Inferior parietal cortex (tissue), 1 donor: ENCODE measurements at regions not wholly inside any gene's neighbourhood (a gene's known extent, or its start where the extent isn't known, plus 50 kb on each side); places are given as distances from the start of the nearest gene placed in this dataset.
A peak's percentile ranks its signal among the peaks of the same experiment; 100 is the strongest.

Experiments used
- DNase-seq: peaks from one replicate; pipeline ENCODE4 v3.0.0-alpha.2; 2016; ENCODE audit errors: extremely low spot score

- no peak for DNase-seq
Observed at GRCh38 chr4:180860089-180860720, 1383.0 kb upstream of the TENM3 start.

DNA sequence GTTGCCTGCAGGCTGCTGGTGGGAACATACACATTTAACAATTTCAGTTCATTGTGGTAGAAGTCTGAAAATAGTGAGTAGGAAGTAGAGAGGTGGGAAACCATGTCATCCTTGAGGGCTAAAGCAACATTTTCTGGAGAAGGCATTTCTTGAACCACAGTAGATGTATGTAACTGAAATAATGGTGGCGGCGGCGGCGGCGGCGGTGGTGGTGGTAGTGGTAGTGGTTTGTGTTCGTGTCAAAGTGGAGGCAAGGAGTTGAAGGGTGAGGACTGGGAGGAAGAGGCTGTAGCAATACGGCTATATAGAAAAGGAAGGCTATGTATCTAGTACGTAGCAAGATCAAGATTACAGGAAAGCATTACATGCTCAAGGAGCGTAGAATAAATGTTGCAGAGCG is 1381.6 kb upstream of the TENM3 start:
- DNase-seq = no peak

GRCh38 chr4:180866933-180867643 is 1376.1 kb upstream of the TENM3 start:
- no peak for DNase-seq

GRCh38 chr4:180870623-180871022 is 1372.6 kb upstream of the TENM3 start:
- DNase-seq = no peak

DNA sequence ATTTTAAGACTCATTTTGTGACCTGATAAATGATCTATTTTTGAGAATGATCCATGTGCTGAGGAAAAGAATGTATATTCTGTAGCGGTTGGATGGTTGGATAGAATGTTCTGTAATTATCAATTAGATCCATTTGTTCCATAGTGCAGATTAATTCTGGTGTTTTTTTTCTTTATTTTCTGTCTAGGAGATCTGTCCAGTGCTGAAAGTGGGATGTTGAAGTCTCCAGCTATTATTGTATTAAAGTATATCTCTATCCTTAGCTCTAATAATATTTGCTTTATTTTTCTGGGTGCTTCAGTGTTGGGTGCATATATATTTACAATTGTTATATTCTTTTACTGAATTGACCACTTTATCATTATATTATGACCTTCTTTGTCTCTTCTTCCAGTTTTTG is 1344.9 kb upstream of the TENM3 start:
- DNase-seq = no peak

DNA sequence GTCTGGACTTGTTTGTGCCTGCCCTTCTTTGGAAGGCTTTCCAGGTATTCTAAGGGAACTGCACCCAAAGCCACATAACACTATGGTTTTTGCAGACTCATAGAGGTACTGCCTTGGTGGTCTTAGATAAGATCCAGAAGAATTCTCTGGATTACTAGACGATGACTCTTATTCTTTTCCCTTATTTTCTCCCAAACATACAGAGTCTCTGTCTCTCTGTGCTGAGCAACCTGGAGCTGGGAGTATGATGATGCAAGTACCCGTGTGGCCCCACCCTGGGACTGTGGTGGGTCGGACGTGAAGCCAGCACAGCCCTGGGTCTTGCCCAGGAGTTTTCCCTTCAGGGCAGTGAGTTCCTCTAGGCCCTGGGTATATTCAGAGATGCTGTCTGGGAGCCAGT is 1342.4 kb upstream of the TENM3 start:
- DNase-seq = no peak

DNA sequence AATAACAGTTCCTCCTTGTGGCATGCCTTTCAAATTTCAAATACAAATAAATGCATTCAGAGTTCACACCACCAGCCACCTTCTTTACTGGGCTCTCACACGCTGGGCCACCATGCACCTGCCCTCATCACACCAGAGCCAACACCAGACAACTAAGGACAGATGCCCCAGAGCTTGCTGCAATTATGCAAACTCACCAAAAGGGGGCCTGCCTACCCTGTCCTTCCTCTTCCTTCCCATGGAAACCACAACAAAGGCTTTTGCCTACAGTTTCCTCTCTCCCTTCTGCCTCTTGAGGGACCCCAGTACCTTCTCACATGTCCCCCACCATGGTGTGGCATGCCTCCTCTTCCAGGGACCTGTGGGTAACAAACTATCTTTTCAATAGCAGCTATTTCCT is 1333.9 kb upstream of the TENM3 start:
- no peak for DNase-seq

DNA sequence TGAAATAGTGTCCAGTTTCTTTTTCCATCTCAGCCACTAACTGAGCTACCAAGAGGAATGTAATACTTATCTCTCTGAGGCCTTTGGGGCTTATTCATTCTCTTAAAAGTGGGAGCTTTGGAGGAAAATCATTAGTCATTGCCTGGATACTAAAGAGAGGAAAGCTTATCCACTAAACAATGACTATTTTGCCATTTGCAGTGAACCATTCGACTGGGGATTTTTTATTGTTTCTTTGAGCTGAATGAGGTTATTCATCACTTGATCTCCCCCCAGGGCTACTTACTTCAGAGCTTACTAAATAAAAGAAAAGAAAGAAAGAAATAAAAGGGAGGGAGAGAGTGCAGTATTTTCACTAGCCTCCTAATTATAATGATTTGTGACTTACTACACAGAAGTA is 1329.5 kb upstream of the TENM3 start:
- DNase-seq = no peak

GRCh38 chr4:180923486-180923885 is 1319.7 kb upstream of the TENM3 start:
- no peak for DNase-seq

DNA sequence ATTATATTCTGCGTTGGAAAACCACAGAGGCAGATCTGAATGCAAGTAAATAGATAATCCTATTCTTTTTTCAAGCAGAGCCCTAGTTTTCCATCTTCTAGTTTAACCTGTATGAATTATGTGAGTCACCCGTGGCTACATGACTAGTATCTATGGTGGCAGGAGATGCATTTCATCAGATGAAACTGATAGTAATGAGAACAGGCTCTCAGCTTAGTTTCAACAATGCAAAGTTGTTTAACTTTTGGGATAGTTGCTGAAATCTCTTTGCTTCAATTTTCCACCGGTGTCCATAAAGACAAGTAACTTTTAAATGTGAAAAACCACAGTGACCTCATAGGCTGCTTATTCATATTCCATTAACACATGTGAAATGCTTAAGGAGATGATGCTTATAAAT is 1317.4 kb upstream of the TENM3 start:
- no peak for DNase-seq

- DNase-seq = no peak
Observed at GRCh38 chr4:180926277-180926676, 1316.9 kb upstream of the TENM3 start.

DNA sequence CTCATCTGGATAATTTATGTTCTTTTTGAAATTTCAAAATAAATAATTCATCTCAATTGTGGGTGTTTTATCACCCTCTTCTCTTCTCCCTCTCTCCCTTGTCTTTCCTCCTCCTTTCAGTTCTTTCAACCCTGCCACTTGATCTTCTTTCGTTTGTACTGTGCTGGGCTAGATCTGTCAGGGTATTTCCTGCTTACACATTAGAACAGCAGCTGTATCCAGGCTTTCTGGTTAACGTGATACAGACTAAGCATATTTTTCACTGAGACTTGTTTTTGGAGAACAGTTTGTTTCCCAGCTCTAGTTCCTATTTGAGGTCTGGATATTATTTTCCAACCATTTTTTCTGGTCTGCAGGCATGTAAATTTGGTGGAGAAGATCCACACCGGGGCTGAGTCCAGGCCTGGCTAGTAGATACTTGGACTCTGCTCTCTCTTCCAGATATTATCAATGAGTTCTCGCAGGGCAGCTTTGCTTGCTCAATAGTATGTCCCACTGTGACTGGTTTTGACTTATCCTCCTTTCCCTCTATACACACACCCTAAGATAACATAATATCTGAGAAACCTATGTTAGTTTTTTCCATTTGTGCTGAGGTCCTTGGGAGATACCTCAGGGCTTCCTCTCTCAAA is 1310.7 kb upstream of the TENM3 start:
- no peak for DNase-seq

DNA sequence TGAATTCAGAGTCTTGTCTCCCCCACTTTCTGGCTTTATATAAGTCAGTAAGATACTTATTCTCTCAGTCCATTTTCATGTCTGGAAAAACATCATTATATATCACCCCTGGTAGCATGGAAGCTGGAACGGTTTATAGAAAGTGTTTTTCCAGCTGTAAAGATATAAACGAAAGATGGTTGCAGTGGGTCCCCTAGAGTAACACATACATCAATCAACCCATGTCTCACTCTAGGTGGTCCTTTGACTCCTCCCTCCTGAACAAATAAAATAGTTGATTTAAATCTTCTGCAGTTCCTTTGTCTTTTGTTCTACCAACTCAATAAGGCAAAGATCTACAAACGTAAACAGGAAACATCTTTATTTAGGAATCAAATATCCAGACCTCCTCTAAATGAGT is 1306.1 kb upstream of the TENM3 start:
- no peak for DNase-seq

DNA sequence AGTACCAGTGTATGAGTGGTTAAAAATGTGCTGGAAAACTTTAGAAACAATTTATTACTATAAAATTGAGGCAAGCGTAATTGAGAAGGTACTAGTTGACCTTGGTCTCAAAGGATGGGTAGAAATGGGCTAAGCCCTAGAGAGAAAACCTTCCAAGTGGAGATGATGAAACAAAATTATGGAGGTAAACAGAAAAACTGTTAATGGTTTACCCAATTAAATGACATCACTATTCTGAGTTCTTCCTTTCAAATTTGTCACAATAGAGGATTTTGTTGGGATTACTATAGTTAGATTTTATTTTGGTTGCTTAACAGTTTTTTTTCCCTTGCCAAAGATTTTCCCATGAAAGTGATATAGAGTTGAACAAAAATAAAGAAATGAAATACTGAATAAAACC is 1302.5 kb upstream of the TENM3 start:
- DNase-seq = no peak

DNA sequence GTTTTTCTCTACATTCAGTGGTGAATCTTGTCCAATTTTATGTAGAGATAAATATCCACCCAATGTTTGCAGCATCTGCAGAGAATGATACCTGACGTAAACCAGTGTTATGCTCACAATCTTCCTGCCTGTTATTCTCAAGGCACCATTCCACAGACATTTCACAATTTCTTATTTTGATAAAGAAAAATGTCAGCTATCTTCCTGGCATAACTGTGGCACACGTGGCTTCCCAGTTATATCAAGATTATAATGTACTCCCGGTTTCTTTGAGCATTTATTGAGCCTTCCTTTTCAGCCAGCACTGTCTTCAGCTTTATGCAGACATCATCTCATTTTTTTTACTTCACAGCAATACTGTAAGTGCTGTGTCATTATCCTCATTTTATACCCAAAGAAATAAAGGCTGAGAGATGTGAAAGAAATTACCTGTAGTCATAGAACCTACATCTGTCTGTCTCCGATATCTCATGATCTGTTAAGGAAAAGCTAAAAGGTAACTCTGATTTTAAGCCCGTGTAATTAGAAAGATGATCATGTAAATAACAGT is 1300.8 kb upstream of the TENM3 start:
- DNase-seq = no peak

DNA sequence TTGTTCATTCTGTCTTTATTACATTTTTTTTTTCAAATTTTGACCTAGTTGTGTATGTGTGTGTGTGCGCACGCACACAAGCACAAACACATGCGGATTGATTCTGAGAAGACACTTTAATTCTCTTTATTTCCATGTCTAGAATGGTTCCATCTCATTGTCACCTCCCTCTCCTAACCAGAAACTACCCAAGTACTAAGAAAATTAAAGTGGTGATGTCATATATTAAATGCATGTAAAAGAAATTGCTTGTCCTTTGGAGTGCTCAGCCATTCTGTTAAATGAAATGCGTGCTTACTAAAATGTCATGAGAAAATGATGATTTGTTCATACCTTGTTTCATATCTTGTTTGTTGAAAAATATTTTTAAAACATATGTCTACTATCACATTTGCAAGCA is 1297.0 kb upstream of the TENM3 start:
- no peak for DNase-seq

- no peak for DNase-seq
Observed at GRCh38 chr4:180947425-180947824, 1295.8 kb upstream of the TENM3 start.

DNA sequence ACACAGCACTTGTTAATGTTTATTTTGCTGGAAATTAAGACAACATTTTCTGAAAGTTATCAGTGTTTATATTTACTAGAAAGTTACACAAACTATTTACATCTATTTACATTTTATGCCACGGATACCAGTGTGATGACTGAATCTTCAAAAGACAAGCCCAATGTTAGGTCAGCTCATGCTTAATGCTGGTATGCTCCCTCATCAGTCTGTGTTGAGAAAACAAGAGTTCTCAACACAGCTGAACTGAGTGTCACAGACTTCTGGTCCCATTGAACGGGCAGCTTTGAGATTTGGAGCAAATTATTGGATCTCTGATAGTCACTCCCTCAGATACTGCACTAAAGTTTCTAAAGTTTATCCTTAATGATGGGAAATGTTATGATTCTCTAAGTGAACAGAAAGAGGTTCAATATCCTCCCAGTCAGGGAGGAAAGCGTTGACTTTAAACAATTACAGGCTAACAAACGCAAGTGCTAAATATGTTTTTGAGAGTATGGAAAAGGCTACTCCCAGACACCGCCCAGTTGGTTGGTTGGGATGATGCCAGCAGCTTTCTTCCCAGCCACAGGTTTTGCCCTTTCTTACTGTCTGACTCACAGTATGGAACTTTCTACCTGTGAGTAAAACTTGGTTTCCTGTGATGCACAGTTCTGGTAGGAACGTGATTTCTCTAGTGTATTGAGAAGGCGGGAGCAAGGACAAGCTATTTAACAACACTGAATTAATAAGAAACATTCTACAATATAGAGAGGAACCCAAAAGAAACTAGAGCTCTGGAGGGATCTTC is 1293.6 kb upstream of the TENM3 start:
- no peak for DNase-seq

GRCh38 chr4:180950377-180950776 is 1292.8 kb upstream of the TENM3 start:
- DNase-seq = no peak

GRCh38 chr4:180951312-180951711 is 1291.9 kb upstream of the TENM3 start:
- no peak for DNase-seq

DNA sequence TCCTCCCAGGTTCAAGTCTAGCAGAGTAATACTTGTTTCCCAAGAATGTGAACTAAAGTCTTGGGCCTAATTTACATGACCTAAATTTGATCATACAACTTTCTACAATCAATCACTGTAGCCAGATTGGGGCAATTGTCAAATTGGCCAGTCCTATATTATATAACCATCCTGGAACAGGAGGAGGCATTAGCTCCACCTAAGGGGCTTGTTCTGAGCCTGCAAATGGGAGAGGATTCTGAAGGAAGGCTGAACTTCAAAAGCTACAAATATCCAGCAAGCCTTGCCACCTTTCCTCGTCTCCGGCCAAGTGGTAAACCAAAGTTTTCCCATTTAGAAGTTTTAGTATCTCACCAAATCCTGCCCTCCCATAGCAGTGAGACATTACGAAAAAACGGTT is 1289.6 kb upstream of the TENM3 start:
- no peak for DNase-seq

DNA sequence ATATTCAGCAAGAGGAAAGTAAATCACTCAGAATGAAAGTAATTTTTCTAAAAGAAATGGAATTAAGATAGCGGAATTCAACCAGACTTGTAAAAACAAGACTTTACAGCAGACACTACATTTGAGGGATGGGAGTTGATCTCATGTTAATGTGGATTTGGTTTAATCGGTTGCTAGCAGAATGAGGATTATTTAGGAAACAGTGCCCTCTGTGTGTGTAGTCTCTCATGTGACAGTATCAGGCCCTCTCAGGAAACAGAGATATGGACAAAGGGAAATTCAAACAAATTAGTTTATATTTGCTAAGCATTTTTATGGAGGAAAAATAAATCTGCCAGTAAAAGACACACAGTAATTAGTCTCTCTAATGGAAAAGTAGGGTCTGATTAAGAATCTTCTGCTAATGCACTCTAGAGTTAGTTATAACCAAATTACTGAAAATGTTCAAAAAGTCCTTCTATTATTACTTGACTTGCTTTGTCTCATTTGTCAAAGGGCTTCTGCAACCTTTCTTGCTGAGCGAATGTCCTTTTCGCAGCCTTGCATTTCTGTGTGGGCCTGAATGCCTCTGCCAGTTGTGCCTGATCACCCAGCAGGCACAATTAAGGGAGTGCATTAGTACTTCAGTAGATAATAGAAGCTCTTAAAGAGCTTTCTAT is 1282.3 kb upstream of the TENM3 start:
- peak; percentile 38 for DNase-seq
